RKO (cell line): ENCODE measurements at regions not wholly inside any gene's neighbourhood (a gene's known extent, or its start where the extent isn't known, plus 50 kb on each side); places are given as distances from the start of the nearest gene placed in this dataset.
A peak's percentile ranks its signal among the peaks of the same experiment; 100 is the strongest.
"Not testable (repeated sequence)": the region's sequence is repeated elsewhere in the genome, so short reads cannot be mapped to it uniquely, and the experiment has no call there.

Experiments
- DNase-seq: peaks from one replicate; pipeline ENCODE4 v3.0.0-alpha.2; 2016; ENCODE audit warnings: low spot score

GRCh38 chr4:15163284-15163645 lies 161.0 kb downstream of the CPEB2 start:
- DNase-seq: no peak

- no peak for DNase-seq
Observed at GRCh38 chr4:15164571-15164970, 162.3 kb downstream of the CPEB2 start.

GRCh38 chr4:15167743-15168142 lies 165.5 kb downstream of the CPEB2 start:
- DNase-seq: no peak

GRCh38 chr4:15168759-15169158 lies 166.5 kb downstream of the CPEB2 start:
- no peak for DNase-seq

GRCh38 chr4:15171725-15172124 lies 169.4 kb downstream of the CPEB2 start:
- no peak for DNase-seq

GRCh38 chr4:15173251-15173650 lies 171.0 kb downstream of the CPEB2 start:
- no peak for DNase-seq

GRCh38 chr4:15174168-15174567 lies 171.9 kb downstream of the CPEB2 start:
- not testable (repeated sequence) for DNase-seq

GRCh38 chr4:15179842-15180241 lies 177.6 kb downstream of the CPEB2 start:
- DNase-seq: not testable (repeated sequence)

- DNase-seq: no peak
Observed at GRCh38 chr4:15182600-15183220, 180.4 kb downstream of the CPEB2 start.

- DNase-seq: no peak
Observed at GRCh38 chr4:15186149-15186548, 183.9 kb downstream of the CPEB2 start.

- DNase-seq: no peak
Observed at GRCh38 chr4:15186806-15187205, 184.5 kb downstream of the CPEB2 start.

- DNase-seq: no peak
Observed at GRCh38 chr4:15188605-15189539, 186.6 kb downstream of the CPEB2 start.

GRCh38 chr4:15194520-15194919 lies 192.2 kb downstream of the CPEB2 start:
- no peak for DNase-seq

GRCh38 chr4:15197005-15197404 lies 194.7 kb downstream of the CPEB2 start:
- DNase-seq: peak; percentile 4

GRCh38 chr4:15198070-15198727 lies 195.9 kb downstream of the CPEB2 start:
- no peak for DNase-seq

GRCh38 chr4:15201782-15202181 lies 199.5 kb downstream of the CPEB2 start:
- no peak for DNase-seq

GRCh38 chr4:15202481-15202880 lies 200.2 kb downstream of the CPEB2 start:
- no peak for DNase-seq

- not testable (repeated sequence) for DNase-seq
Observed at GRCh38 chr4:15206526-15206925, 204.2 kb downstream of the CPEB2 start.

GRCh38 chr4:15213302-15213970 lies 211.2 kb downstream of the CPEB2 start:
- no peak for DNase-seq

- DNase-seq: no peak
Observed at GRCh38 chr4:15215109-15215508, 212.7 kb upstream of the C1QTNF7 start.

GRCh38 chr4:15226203-15226602 lies 201.6 kb upstream of the C1QTNF7 start:
- DNase-seq: no peak
